ENCODE measurements at regions not wholly inside any gene's neighbourhood (a gene's known extent, or its start where the extent isn't known, plus 50 kb on each side); places are given as distances from the start of the nearest gene placed in this dataset.

- no peak for TF ChIP-seq CTCF (IDR thresholded peaks at IDR 0.05; ENCODE audit: low read depth, low read length)
- no peak for DNase-seq (ENCODE audit: low read depth in 2 of 2)
- H3K4me3 ChIP-seq (replicated peaks in 1 of 2; ENCODE audit: low read depth in 2 of 2, low read length in 2 of 2), result no peak overlapping the region
Measured at GRCh38 chr4:59339631-59340030, 1860.5 kb upstream of the ADGRL3 start.

- no peak overlapping the region for H3K4me3 ChIP-seq (replicated peaks in 1 of 2; ENCODE audit: low read depth in 2 of 2, low read length in 2 of 2)
- no peak for DNase-seq (ENCODE audit: low read depth in 2 of 2)
- TF ChIP-seq CTCF (IDR thresholded peaks at IDR 0.05; ENCODE audit: low read depth, low read length), result no peak
Measured at GRCh38 chr4:59341506-59341905, 1858.6 kb upstream of the ADGRL3 start.

- no peak overlapping the region for H3K4me3 ChIP-seq (replicated peaks in 1 of 2; ENCODE audit: low read depth in 2 of 2, low read length in 2 of 2)
- TF ChIP-seq CTCF (IDR thresholded peaks at IDR 0.05; ENCODE audit: low read depth, low read length), result no peak
- DNase-seq (ENCODE audit: low read depth in 2 of 2), result no peak
Measured at GRCh38 chr4:59348949-59349348, 1851.2 kb upstream of the ADGRL3 start.

- H3K4me3 ChIP-seq (replicated peaks in 1 of 2; ENCODE audit: low read depth in 2 of 2, low read length in 2 of 2), result no peak overlapping the region
- TF ChIP-seq CTCF (IDR thresholded peaks at IDR 0.05; ENCODE audit: low read depth, low read length), result no peak
- DNase-seq (ENCODE audit: low read depth in 2 of 2), result no peak
Measured at GRCh38 chr4:59369229-59369628, 1830.9 kb upstream of the ADGRL3 start.

- no peak overlapping the region for H3K4me3 ChIP-seq (replicated peaks in 1 of 2; ENCODE audit: low read depth in 2 of 2, low read length in 2 of 2)
- TF ChIP-seq CTCF (IDR thresholded peaks at IDR 0.05; ENCODE audit: low read depth, low read length), result no peak
- no peak for DNase-seq (ENCODE audit: low read depth in 2 of 2)
Measured at GRCh38 chr4:59374416-59374815, 1825.7 kb upstream of the ADGRL3 start.

- no peak for DNase-seq (ENCODE audit: low read depth in 2 of 2)
- TF ChIP-seq CTCF (IDR thresholded peaks at IDR 0.05; ENCODE audit: low read depth, low read length), result no peak
- H3K4me3 ChIP-seq (replicated peaks in 1 of 2; ENCODE audit: low read depth in 2 of 2, low read length in 2 of 2), result no peak overlapping the region
Measured at GRCh38 chr4:59380841-59381366, 1819.2 kb upstream of the ADGRL3 start.

GRCh38 chr4:59381591-59381990, 1818.5 kb upstream of the ADGRL3 start:
- TF ChIP-seq CTCF (IDR thresholded peaks at IDR 0.05; ENCODE audit: low read depth, low read length), result no peak
- no peak for DNase-seq (ENCODE audit: low read depth in 2 of 2)
- H3K4me3 ChIP-seq (replicated peaks in 1 of 2; ENCODE audit: low read depth in 2 of 2, low read length in 2 of 2), result no peak overlapping the region
